Ectodermal cell (in vitro differentiated cells): ENCODE measurements at regions not wholly inside any gene's neighbourhood (a gene's known extent, or its start where the extent isn't known, plus 50 kb on each side); places are given as distances from the start of the nearest gene placed in this dataset.

ENCODE experiments used
- H3K27ac ChIP-seq: 2 replicates; pipeline ENCODE4 v1.7.0; 2013; ENCODE audit warnings: mild to moderate bottlenecking, low read depth, low read length; ENCODE audit not compliant: insufficient read depth, poor library complexity, severe bottlenecking
- H3K27me3 ChIP-seq: 2 replicates; pipeline ENCODE4 v1.7.0; 2013; ENCODE audit warnings: mild to moderate bottlenecking, low read length; ENCODE audit not compliant: insufficient read depth, control insufficient read depth, poor library complexity, severe bottlenecking
- H3K36me3 ChIP-seq: one replicate; pipeline ENCODE4 v1.7.0; 2013; ENCODE audit warnings: low read length; ENCODE audit not compliant: control insufficient read depth, insufficient read depth
- H3K4me1 ChIP-seq: one replicate; pipeline ENCODE4 v1.7.0; 2013; ENCODE audit warnings: low read length; ENCODE audit not compliant: control insufficient read depth, insufficient read depth
- H3K4me3 ChIP-seq: 2 replicates; pipeline ENCODE4 v1.7.0; 2013; ENCODE audit warnings: low read depth, low read length, control low read depth; ENCODE audit not compliant: insufficient read depth
- H3K9me3 ChIP-seq: 2 replicates; pipeline ENCODE4 v1.7.0; 2013; ENCODE audit warnings: mild to moderate bottlenecking, low read length, moderate library complexity; ENCODE audit not compliant: control insufficient read depth
- WGBS, 2 experiments: methylation state at CpG; one replicate each; pipeline ENCODE4 v1.1.7; 2013; ENCODE audit warnings: missing lambda C conversion rate in 2 of 2; 5-methylcytosine and 5-hydroxymethylcytosine counted together

- no peak overlapping the region for H3K4me3 ChIP-seq
- peaks cover 2% of the 10 kb centered on the region for H3K9me3 ChIP-seq
- H3K36me3 ChIP-seq, result no peaks in the 10 kb centered on the region
- 97 to 100% methylated on average over 3 to 5 of the region's 6 CpGs for WGBS, 2 experiments
- no peaks in the 10 kb centered on the region for H3K27me3 ChIP-seq
- no peak overlapping the region for H3K27ac ChIP-seq
- no peaks in the 10 kb centered on the region for H3K4me1 ChIP-seq
Measured at GRCh38 chr2:82089518-82089917, 1785.0 kb upstream of the LRRTM1 start.

GRCh38 chr2:82084679-82085392 lies 1780.3 kb upstream of the LRRTM1 start:
- no peak overlapping the region for H3K27ac ChIP-seq
- 94 to 100% methylated on average over 1 of the region's 1 CpG for whole genome bisulfite sequencing, 2 experiments

GRCh38 chr2:82075875-82076274 lies 1771.3 kb upstream of the LRRTM1 start:
- Histone ChIP-seq H3K4me1 (no peaks in the 10 kb centered on the region), H3K9me3 (no peaks in the 10 kb centered on the region)
- whole genome bisulfite sequencing, 2 experiments, result 100% methylated on average over 1 of the region's 2 CpGs

More at GRCh38 chr2:82084679-82085392, 1780.3 kb upstream of the LRRTM1 start:
- peaks cover 2% of the 10 kb centered on the region for H3K9me3 ChIP-seq
- no peak overlapping the region for H3K4me3 ChIP-seq
- no peaks in the 10 kb centered on the region for H3K27me3 ChIP-seq
- H3K4me1 ChIP-seq, result no peaks in the 10 kb centered on the region
- H3K36me3 ChIP-seq, result no peaks in the 10 kb centered on the region

GRCh38 chr2:82062463-82062862 lies 1757.9 kb upstream of the LRRTM1 start:
- no peaks in the 10 kb centered on the region for H3K4me1 ChIP-seq
- WGBS, 2 experiments, result 37 to 39% methylated on average over 2 of the region's 2 CpGs
- no peaks in the 10 kb centered on the region for H3K9me3 ChIP-seq
- H3K36me3 ChIP-seq, result no peaks in the 10 kb centered on the region
- no peaks in the 10 kb centered on the region for H3K27me3 ChIP-seq
- no peak overlapping the region for H3K4me3 ChIP-seq
- H3K27ac ChIP-seq, result no peak overlapping the region

More at GRCh38 chr2:82075875-82076274, 1771.3 kb upstream of the LRRTM1 start:
- no peak overlapping the region for H3K4me3 ChIP-seq
- no peak overlapping the region for H3K27ac ChIP-seq
- H3K27me3 ChIP-seq, result no peaks in the 10 kb centered on the region
- no peaks in the 10 kb centered on the region for H3K36me3 ChIP-seq

- H3K36me3 ChIP-seq, result no peaks in the 10 kb centered on the region
- no peak overlapping the region for H3K27ac ChIP-seq
- 82 to 90% methylated on average over 3 of the region's 4 CpGs for WGBS, 2 experiments
- no peaks in the 10 kb centered on the region for H3K4me1 ChIP-seq
- no peak overlapping the region for H3K4me3 ChIP-seq
- no peaks in the 10 kb centered on the region for H3K9me3 ChIP-seq
- H3K27me3 ChIP-seq, result no peaks in the 10 kb centered on the region
Measured at GRCh38 chr2:82055846-82056245, 1751.3 kb upstream of the LRRTM1 start.

DNA sequence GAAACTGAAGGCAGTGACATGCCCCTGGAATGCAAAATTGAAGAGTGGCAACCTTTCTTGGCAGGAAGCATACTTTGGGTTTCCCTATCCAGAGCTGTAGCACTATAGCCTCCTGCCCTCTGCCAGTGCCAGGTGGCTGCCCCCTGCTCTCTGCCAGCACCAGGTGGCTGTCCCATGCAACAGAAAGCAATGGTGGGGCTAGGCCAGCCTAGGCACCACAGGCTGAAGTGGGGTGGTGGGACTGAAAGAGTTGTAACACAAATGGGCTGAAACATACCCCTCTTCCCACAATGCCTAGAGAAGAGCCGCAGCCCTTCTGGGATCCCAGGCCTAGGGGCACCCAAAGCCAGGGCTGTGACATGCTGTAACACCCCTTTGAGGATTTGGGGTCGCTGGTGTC lies 1739.3 kb upstream of the LRRTM1 start:
- 92 to 97% methylated on average over 2 of the region's 2 CpGs for WGBS, 2 experiments
- no peaks in the 10 kb centered on the region for H3K36me3 ChIP-seq
- no peak overlapping the region for H3K4me3 ChIP-seq
- no peaks in the 10 kb centered on the region for H3K9me3 ChIP-seq
- no peaks in the 10 kb centered on the region for H3K4me1 ChIP-seq
- H3K27ac ChIP-seq, result no peak overlapping the region
- no peaks in the 10 kb centered on the region for H3K27me3 ChIP-seq

DNA sequence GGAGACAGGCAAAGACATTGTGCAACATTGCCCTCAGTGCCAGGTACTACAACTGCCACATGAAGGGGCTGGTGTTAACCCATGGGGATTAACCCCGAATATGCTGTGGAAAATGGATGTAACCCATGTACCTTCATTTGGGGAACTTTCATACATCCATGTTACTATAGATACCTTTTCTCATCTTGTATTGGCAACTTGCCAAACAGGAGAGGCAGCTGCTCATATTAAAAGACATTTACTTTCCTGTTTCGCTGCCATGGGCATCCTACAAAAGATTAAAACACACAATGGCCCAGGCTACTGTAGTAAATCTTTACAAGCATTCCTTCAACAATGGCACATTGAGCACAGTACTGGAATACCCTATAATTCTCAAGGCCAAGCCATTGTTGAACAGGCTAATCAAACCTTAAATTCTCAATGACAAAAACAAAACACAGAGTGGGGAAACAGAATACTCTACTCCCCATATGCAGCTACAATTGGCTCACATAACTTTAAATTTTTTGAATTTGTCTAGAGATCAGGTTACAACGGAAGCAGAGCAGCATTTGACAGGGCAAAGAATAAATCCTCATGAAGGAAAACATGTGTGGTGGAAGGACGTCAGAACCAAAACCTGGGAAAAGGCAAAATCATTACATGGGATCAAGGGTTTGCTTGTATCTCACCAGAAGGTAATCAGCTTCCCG lies 1723.5 kb upstream of the LRRTM1 start:
- no peaks in the 10 kb centered on the region for H3K36me3 ChIP-seq

DNA sequence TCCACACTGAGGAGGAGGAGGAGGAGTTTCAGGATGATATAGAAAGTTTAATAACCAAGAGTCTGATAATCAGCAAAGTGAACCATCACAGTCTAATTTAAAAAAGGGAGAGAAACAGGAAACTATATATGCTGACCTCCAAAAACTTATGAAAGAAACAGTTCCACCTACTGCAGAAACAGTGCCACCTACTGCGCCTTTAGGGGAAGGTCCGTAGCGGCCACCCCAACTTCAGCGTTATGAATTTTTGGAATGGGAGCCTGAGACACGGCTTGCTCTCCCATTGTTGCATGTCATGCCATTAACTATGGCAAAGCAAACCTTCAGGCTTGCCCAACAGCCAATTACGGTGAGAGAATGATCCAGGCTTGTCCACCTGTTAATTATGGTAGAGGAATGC lies 1719.2 kb upstream of the LRRTM1 start:
- Histone ChIP-seq H3K4me3 (no peak overlapping the region), H3K36me3 (no peaks in the 10 kb centered on the region), H3K4me1 (no peaks in the 10 kb centered on the region), H3K27me3 (no peaks in the 10 kb centered on the region), H3K9me3 (no peaks in the 10 kb centered on the region), H3K27ac (no peak overlapping the region)
- WGBS, 2 experiments, result 49 to 54% methylated on average over 6 of the region's 6 CpGs

More for the DNA sequence above, 1723.5 kb upstream of the LRRTM1 start:
- no peaks in the 10 kb centered on the region for H3K9me3 ChIP-seq
- H3K4me1 ChIP-seq, result no peaks in the 10 kb centered on the region
- H3K27ac ChIP-seq, result no peak overlapping the region
- no peak overlapping the region for H3K4me3 ChIP-seq
- 92% methylated on average over 5 of the region's 5 CpGs for WGBS, 2 experiments
- H3K27me3 ChIP-seq, result no peaks in the 10 kb centered on the region

DNA sequence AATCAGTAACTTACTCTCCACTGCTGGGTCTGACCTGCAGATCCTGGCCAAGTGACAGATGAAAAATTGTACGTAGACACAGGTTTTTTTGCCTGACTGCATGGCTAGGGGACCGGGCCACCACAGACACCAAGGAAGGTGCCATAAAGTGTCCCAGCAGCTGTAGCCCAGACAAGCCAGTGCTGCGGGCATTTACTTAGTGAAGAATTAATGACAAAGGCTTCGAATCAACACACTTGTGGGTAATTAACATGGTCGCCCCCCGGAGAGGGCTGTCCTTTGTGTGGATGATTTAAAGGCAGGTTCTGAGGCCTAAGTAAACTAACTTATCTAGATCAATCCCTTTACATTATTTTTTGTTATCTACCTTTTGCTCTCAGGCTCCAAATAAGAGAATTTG lies 1709.1 kb upstream of the LRRTM1 start:
- no peak overlapping the region for H3K4me3 ChIP-seq
- H3K36me3 ChIP-seq, result no peaks in the 10 kb centered on the region
- H3K27me3 ChIP-seq, result no peaks in the 10 kb centered on the region
- peaks cover 5% of the 10 kb centered on the region for H3K4me1 ChIP-seq
- H3K27ac ChIP-seq, result no peak overlapping the region
- WGBS, 2 experiments, result 11 to 14% methylated on average over 6 of the region's 6 CpGs
- no peaks in the 10 kb centered on the region for H3K9me3 ChIP-seq

DNA sequence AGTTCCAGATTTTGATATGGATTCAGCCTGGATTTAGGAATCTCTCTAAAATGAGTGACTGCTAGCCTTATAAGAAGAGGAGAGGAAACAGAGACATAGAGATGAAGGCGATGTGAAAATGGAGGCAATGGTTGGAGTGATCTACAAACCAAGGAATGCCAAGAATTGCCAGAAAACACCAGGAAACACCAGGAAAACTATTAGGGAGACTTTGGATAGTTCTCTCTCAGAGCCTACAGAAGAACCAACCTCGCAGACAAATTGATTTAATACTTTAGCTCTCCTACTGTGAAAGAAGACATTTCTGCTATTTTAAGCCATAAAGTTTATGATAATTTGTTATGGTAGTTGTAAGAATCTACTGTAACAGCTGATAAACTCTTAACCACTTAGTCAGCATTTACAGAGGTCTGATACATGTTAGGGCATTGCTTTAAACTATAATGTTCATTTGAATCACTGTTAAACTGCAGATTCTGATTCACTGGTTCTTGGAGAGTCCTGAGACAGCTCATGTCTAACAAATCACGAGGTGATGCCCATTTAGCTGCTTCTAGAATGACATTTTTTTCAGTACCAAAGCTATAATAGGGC lies 1702.6 kb upstream of the LRRTM1 start:
- WGBS, 2 experiments, result 61 to 75% methylated on average over 3 of the region's 3 CpGs
- H3K4me3 ChIP-seq, result no peak overlapping the region
- no peaks in the 10 kb centered on the region for H3K36me3 ChIP-seq
- no peaks in the 10 kb centered on the region for H3K27me3 ChIP-seq
- no peak overlapping the region for H3K27ac ChIP-seq
- H3K9me3 ChIP-seq, result no peaks in the 10 kb centered on the region
- H3K4me1 ChIP-seq, result peaks cover 4% of the 10 kb centered on the region
